SK-N-SH (cell line): ENCODE measurements at regions not wholly inside any gene's neighbourhood (a gene's known extent, or its start where the extent isn't known, plus 50 kb on each side); places are given as distances from the start of the nearest gene placed in this dataset.

Experiments
- CTCF ChIA-PET: fragments of 300-600, 350-600 bp; formaldehyde crosslinking; extraction: SDS; loops from one replicate; lab custom pipeline; 2021; lab: Yijun Ruan, JAX
- POLR2A ChIA-PET: fragments of 350-600 bp; sonication (Branson Sonifier 250); formaldehyde crosslinking; extraction: SDS; loops from one replicate; lab custom pipeline; 2020; ENCODE audit warnings: antibody characterized with exemption, inconsistent platforms; lab: Yijun Ruan, JAX
- DNase-seq: peaks from one replicate; pipeline ENCODE4 v3.0.0; 2012
- H2AFZ ChIP-seq: fragments of 200-600 bp; sonication (generic); 2 replicates; pipeline ENCODE4 v1.8.1; 2016; ENCODE audit warnings: antibody characterized with exemption, mild to moderate bottlenecking, low read depth
- H3F3A ChIP-seq: fragments of 200-600 bp; sonication (generic); replicated peaks from 2 replicates; pipeline ENCODE3; 2016; ENCODE audit warnings: antibody characterized with exemption, mild to moderate bottlenecking; ENCODE audit not compliant: insufficient read depth
- H3K27ac ChIP-seq, 2 experiments: fragments of 200-500 bp in 1 of 2; fragments of 200-600 bp in 1 of 2; sonication (Bioruptor generic) in 1 of 2; sonication (generic), shearing (Covaris generic) in 1 of 2; 2 replicates each; pipeline versions ENCODE4 v1.5.1 to v1.6.1; 2014 to 2016; ENCODE audit warnings: low read depth in 2 of 2, inconsistent platforms in 1 of 2, low read length in 1 of 2, mild to moderate bottlenecking in 1 of 2, mixed read lengths in 1 of 2
- H3K27me3 ChIP-seq: fragments of 200-600 bp; sonication (generic), shearing (Covaris generic); 2 replicates; pipeline ENCODE4 v1.6.1; 2016; ENCODE audit warnings: mixed run types; ENCODE audit not compliant: insufficient read depth
- H3K36me3 ChIP-seq, 2 experiments: fragments of 200-500 bp in 1 of 2; fragments of 200-600 bp in 1 of 2; sonication (Bioruptor generic) in 1 of 2; sonication (generic) in 1 of 2; replicated peaks in 1 of 2; 2 replicates each; pipeline versions ENCODE3 to v1.5.1; 2014 to 2016; ENCODE audit warnings: low read length in 1 of 2, mild to moderate bottlenecking in 1 of 2; ENCODE audit not compliant: insufficient read depth in 2 of 2, control insufficient read depth in 1 of 2
- H3K4me1 ChIP-seq, 2 experiments: fragments of 200-500 bp in 1 of 2; fragments of 200-600 bp in 1 of 2; sonication (Bioruptor generic) in 1 of 2; sonication (generic), shearing (Covaris generic) in 1 of 2; 2 replicates each; pipeline versions ENCODE4 v1.5.1 to v1.6.1; 2014 to 2016; ENCODE audit warnings: low read depth in 1 of 2, low read length in 1 of 2, mixed run types in 1 of 2; ENCODE audit not compliant: insufficient read depth in 2 of 2, control insufficient read depth in 1 of 2
- H3K4me2 ChIP-seq: fragments of 200-600 bp; sonication (generic), shearing (Covaris generic); 2 replicates; pipeline ENCODE4 v1.6.1; 2017; ENCODE audit warnings: mixed run types
- H3K4me3 ChIP-seq, 2 experiments: fragments of 200-500 bp in 1 of 2; fragments of 200-600 bp in 1 of 2; sonication (Bioruptor generic) in 1 of 2; sonication (generic), shearing (Covaris generic) in 1 of 2; 2 replicates each; pipeline versions ENCODE4 v1.5.1 to v1.8.1; 2014 to 2016; ENCODE audit warnings: low read depth in 2 of 2, inconsistent platforms in 1 of 2, low read length in 1 of 2, mild to moderate bottlenecking in 1 of 2, mixed read lengths in 1 of 2, moderate library complexity in 1 of 2
- H3K79me2 ChIP-seq: fragments of 200-600 bp; sonication (generic); 2 replicates; pipeline ENCODE4 v1.8.1; 2017; ENCODE audit warnings: mild to moderate bottlenecking; ENCODE audit not compliant: insufficient read depth
- H3K9ac ChIP-seq: fragments of 200-600 bp; sonication (generic); 2 replicates; pipeline ENCODE4 v1.6.1; 2017; ENCODE audit warnings: mixed run types
- H3K9me2 ChIP-seq: fragments of 200-600 bp; sonication (generic); 2 replicates; pipeline ENCODE4 v1.6.1; 2017; ENCODE audit warnings: mixed run types
- H3K9me3 ChIP-seq: fragments of 200-600 bp; sonication (generic); 2 replicates; pipeline ENCODE4 v1.6.1; 2017; ENCODE audit warnings: mixed run types, mild to moderate bottlenecking, moderate library complexity
- H4K20me1 ChIP-seq: fragments of 200-600 bp; sonication (generic); 2 replicates; pipeline ENCODE4 v1.6.1; 2017; ENCODE audit warnings: mild to moderate bottlenecking, mixed run types; ENCODE audit not compliant: insufficient read depth
- CHD2 ChIP-seq: fragments of 150-350 bp; IDR thresholded peaks from 2 replicates; pipeline ENCODE4 v1.6.1; 2018; ENCODE audit warnings: low read length; ENCODE audit not compliant: partially characterized antibody
- CTCF ChIP-seq: fragments of 200-600 bp; sonication (generic); IDR thresholded peaks from 2 replicates; pipeline ENCODE4 v1.6.1; 2017; ENCODE audit warnings: antibody characterized with exemption, mild to moderate bottlenecking, moderate library complexity
- EP300 ChIP-seq, 2 experiments: IDR thresholded peaks; 2 replicates each; pipeline versions ENCODE4 v1.4.0 to v1.6.1; 2012; ENCODE audit warnings: borderline replicate concordance in 1 of 2, low read depth in 1 of 2, low read length in 1 of 2
- FOSL2 ChIP-seq: IDR thresholded peaks from 2 replicates; pipeline ENCODE4 v1.4.0; 2012; ENCODE audit warnings: low read depth, mild to moderate bottlenecking, moderate library complexity, borderline replicate concordance
- FOXJ3 ChIP-seq: sonication (generic); formaldehyde crosslinking; IDR thresholded peaks from 2 replicates; pipeline ENCODE4 v1.5.1; 2020; ENCODE audit warnings: mild to moderate bottlenecking, missing genetic modification reagents
- FOXM1 ChIP-seq: IDR thresholded peaks from 2 replicates; pipeline ENCODE4 v1.4.0; 2012; ENCODE audit warnings: low read depth, mild to moderate bottlenecking
- IRF3 ChIP-seq: fragments of 150-350 bp; IDR thresholded peaks from 2 replicates; pipeline ENCODE4 v1.6.1; 2016; ENCODE audit warnings: mild to moderate bottlenecking, low read depth, low read length
- MEF2A ChIP-seq: IDR thresholded peaks from 2 replicates; pipeline ENCODE4 v1.4.0; 2012; ENCODE audit warnings: low read depth, borderline replicate concordance
- MXI1 ChIP-seq: IDR thresholded peaks from 2 replicates; pipeline ENCODE4 v1.6.1; 2012; ENCODE audit warnings: mild to moderate bottlenecking, low read depth, low read length, improper control_type of control experiment
- NFIC ChIP-seq: IDR thresholded peaks from 2 replicates; pipeline ENCODE4 v1.4.0; 2012; ENCODE audit warnings: borderline replicate concordance
- PBX3 ChIP-seq: IDR thresholded peaks from 2 replicates; pipeline ENCODE4; 2012
- POLR2AphosphoS5 ChIP-seq: IDR thresholded peaks from 2 replicates; pipeline ENCODE4 v1.6.1; 2012; ENCODE audit warnings: low read depth, low read length
- RCOR1 ChIP-seq: fragments of 150-350 bp; IDR thresholded peaks from 2 replicates; pipeline ENCODE4 v1.6.1; 2017; ENCODE audit warnings: antibody characterized with exemption, low read length
- SIN3A ChIP-seq: IDR thresholded peaks from 2 replicates; pipeline ENCODE4 v1.6.1; 2012; ENCODE audit warnings: low read depth, mild to moderate bottlenecking, low read length, moderate library complexity, borderline replicate concordance
- TAF1 ChIP-seq: IDR thresholded peaks from 2 replicates; pipeline ENCODE4 v1.6.1; 2012; ENCODE audit warnings: low read depth, mild to moderate bottlenecking, low read length, moderate library complexity, borderline replicate concordance
- WGBS: methylation state at CpG from one replicate; pipeline ENCODE4 v1.1.6; 2017; ENCODE audit warnings: low lambda C conversion rate; 5-methylcytosine and 5-hydroxymethylcytosine counted together

GRCh38 chr7:68015978-68016532, 1019.4 kb downstream of the TYW1 start:
- peak overlapping the region in 1 of 2 experiments; percentile 39; a peak in 1 of 4 replicates for H3K27ac ChIP-seq
- H3K4me3 ChIP-seq = no peak overlapping the region
- H3K27me3 ChIP-seq = no peaks in the 10 kb centered on the region
- H3K79me2 ChIP-seq = no peaks in the 10 kb centered on the region
- no peaks in the 10 kb centered on the region for H3K36me3 ChIP-seq
- no peak overlapping the region for H2AFZ ChIP-seq
- H3K4me2 ChIP-seq = no peak overlapping the region
- CTCF ChIA-PET = no interaction called here
- H3K9me3 ChIP-seq = peaks cover 6% of the 10 kb centered on the region; the same call in 1 of the 2 replicates
- 11% methylated on average over 2 of the region's 2 CpGs for WGBS
- peaks cover 0 to 3% of the 10 kb centered on the region in 2 experiments; a peak in 1 of 4 replicates for H3K4me1 ChIP-seq
- peak in 1 of 2 experiments; percentile 52; a peak in 1 of 4 replicates for TF ChIP-seq EP300 (IDR thresholded peaks at IDR 0.05; ENCODE audit: borderline replicate concordance in 1 of 2, low read depth in 1 of 2, low read length in 1 of 2)
- no peak for TF ChIP-seq FOXJ3 (CRISPR knock-in tag)
- TF ChIP-seq FOXM1 = no peak
- no peak for TF ChIP-seq SIN3A
- TF ChIP-seq FOSL2 = no peak
- no peak for TF ChIP-seq NFIC
- no peak for TF ChIP-seq RCOR1
- no peak for TF ChIP-seq CTCF
- no peak for TF ChIP-seq TAF1
- TF ChIP-seq MEF2A = no peak
- peak; percentile 26; the same call in 1 of the 2 replicates for TF ChIP-seq PBX3
- TF ChIP-seq CHD2 = no peak
- TF ChIP-seq POLR2AphosphoS5 = no peak
- TF ChIP-seq, all 33 proteins: peak for 2
- H4K20me1 ChIP-seq = no peaks in the 10 kb centered on the region
- POLR2A ChIA-PET = no interaction called here
- DNase-seq = peak; percentile 61
- no peaks in the 10 kb centered on the region; the same call in 1 of the 2 replicates for H3K9me2 ChIP-seq
- no peak overlapping the region for H3K9ac ChIP-seq
- H3F3A ChIP-seq = no peaks in the 10 kb centered on the region

GRCh38 chr7:68020102-68020501, 1023.5 kb downstream of the TYW1 start:
- Histone ChIP-seq H3K9me2 (no peaks in the 10 kb centered on the region), H3K4me2 (no peak overlapping the region), H4K20me1 (no peaks in the 10 kb centered on the region), H3K9me3 (no peaks in the 10 kb centered on the region), H2AFZ (no peak overlapping the region), H3K9ac (no peak overlapping the region), H3K27ac (no peak overlapping the region), H3K36me3 (no peaks in the 10 kb centered on the region), H3K4me3 (no peak overlapping the region), H3K79me2 (no peaks in the 10 kb centered on the region), H3F3A (no peaks in the 10 kb centered on the region), H3K27me3 (no peaks in the 10 kb centered on the region), H3K4me1 (peaks cover 0 to under 1% of the 10 kb centered on the region in 2 experiments; a peak in 1 of 4 replicates)
- 58% methylated on average over 3 of the region's 3 CpGs for WGBS
- TF ChIP-seq MXI1 = no peak
- TF ChIP-seq IRF3 = no peak
- no peak for DNase-seq
- ChIA-PET CTCF (interaction anchor here (1.0 kb wide), 1 partner anchor 44 kb away, joined by 3 read pairs; no protein-coding TSS in a partner anchor), POLR2A (no interaction called here)
